Frontal cortex (tissue), 3 donors: ENCODE measurements at regions not wholly inside any gene's neighbourhood (a gene's known extent, or its start where the extent isn't known, plus 50 kb on each side); places are given as distances from the start of the nearest gene placed in this dataset.

Source experiments
- DNase-seq, 2 donors: peaks; one replicate each; pipeline ENCODE4 v3.0.0; 2012; ENCODE audit warnings: low spot score in 2 of 2
- FAIRE-seq: peaks from 2 replicates; lab custom pipeline; 2012; peaks lifted over from hg19 to GRCh38; lab: Jason Lieb, UNC
- donor health status: control.
- donor health status: control.
- donor health status: control.

- DNase-seq (no peak), FAIRE-seq (no peak)
Observed at GRCh38 chr10:129020651-129021330, 446.2 kb upstream of the MGMT start.

- no peak for DNase-seq
- no peak for FAIRE-seq
Observed at GRCh38 chr10:129021594-129022304, 445.3 kb upstream of the MGMT start.

GRCh38 chr10:129023082-129023481, 444.0 kb upstream of the MGMT start:
- DNase-seq (no peak), FAIRE-seq (no peak)

DNA sequence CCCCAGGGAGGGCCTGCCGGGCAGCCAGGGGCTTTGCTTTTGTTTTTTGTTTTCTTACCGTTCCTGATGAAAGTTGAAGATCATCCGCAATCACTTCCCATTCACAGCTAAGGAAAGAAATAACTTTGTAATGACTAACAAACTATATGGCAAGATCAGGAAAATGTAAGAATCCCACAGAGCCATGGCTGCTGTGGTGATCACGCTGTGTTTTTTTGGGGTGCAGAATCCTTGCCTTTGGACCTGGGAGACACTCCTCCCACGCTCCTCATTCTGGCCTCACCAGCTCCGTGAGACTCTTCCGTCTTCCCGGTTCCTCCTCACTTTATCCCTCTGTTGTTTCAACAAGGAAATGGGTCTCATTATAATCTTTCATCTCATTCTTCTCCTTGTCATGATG, 443.0 kb upstream of the MGMT start:
- no peak for FAIRE-seq

GRCh38 chr10:129025787-129026186, 441.3 kb upstream of the MGMT start:
- FAIRE-seq (no peak), DNase-seq (no peak)

More for the DNA sequence above, 443.0 kb upstream of the MGMT start:
- DNase-seq = no peak

DNA sequence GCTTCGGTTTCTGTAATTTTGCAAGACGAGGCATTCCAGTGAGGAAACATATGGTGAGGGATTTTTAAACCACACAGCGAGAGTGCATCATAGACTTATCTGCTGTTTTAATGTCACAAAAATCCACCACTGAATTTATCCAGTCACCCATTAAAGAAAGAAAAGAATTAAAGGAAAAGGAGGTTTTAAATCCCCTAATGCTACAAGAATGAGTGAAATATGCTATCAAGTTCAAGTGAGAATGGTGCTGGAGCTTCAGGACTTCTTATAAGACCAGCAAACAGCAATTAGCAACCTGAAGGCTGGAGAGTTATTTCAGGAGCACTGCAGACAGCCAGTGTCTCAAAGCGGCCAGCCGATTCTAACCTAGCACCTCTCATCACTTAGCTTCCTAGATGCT, 439.1 kb upstream of the MGMT start:
- FAIRE-seq (no peak), DNase-seq (no peak)

DNA sequence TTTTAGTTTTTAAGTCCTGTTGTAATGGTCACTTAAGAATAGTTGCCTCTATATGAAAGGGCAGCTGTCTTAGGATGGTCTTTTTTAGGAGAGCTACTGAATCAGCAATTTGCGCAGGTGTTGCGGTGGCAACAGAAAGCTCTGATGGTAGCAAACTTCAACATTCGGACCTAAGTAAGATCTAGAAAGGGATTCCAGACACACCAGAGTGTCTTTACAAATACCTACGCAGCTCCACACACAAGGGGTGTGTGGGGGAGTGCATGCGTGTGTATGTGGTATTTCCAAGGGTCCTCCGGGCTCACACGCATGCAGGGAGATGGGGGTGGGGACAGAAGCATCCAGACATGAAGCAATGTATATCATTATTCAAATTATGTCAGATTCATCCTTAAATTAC, 438.6 kb upstream of the MGMT start:
- no peak for DNase-seq

GRCh38 chr10:129029051-129029450, 438.0 kb upstream of the MGMT start:
- DNase-seq = no peak
- no peak for FAIRE-seq

More for the DNA sequence above, 438.6 kb upstream of the MGMT start:
- FAIRE-seq = no peak

- DNase-seq (no peak), FAIRE-seq (no peak)
Observed at GRCh38 chr10:129029851-129030602, 437.0 kb upstream of the MGMT start.

DNA sequence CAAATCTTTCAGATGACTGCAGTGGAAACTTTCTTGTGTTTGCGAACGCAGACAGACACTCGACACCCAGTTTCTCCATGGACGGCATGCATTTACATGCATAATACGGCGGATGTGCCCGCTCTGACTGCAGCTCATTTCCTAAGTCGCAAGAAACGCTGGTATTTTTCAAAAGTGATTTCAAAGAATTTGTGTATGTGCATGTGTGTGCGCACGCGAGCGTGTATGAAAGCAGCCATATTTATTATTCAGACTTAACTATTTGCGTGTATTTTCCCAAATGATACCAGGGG, 436.5 kb upstream of the MGMT start:
- FAIRE-seq (no peak), DNase-seq (no peak)

- DNase-seq (peak in 1 of 2 donors; percentile 66), FAIRE-seq (no peak)
Observed at GRCh38 chr10:129030996-129031843, 435.8 kb upstream of the MGMT start.

GRCh38 chr10:129031844-129032150, 435.2 kb upstream of the MGMT start:
- DNase-seq (no peak), FAIRE-seq (no peak)

GRCh38 chr10:129032372-129033313, 434.4 kb upstream of the MGMT start:
- FAIRE-seq (no peak), DNase-seq (no peak)

DNA sequence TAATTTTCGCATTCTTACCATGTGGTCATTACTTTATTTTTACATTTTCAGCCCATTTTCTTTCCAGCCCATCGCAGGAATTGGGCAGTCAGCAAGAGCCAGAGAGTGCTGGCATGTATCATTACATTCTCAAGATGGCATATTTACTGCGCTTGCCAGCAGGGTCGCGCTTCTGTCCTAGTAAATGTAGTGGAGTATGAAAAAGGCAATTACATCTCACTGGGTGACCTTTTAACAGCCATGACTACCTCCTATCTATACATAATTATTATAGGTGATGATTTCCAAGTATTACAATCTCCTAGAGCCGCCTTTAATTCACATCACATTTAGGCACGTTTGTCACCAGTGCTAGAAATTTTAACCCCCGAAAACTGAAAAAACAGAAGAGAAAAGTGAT, 433.7 kb upstream of the MGMT start:
- no peak for DNase-seq
- no peak for FAIRE-seq

DNA sequence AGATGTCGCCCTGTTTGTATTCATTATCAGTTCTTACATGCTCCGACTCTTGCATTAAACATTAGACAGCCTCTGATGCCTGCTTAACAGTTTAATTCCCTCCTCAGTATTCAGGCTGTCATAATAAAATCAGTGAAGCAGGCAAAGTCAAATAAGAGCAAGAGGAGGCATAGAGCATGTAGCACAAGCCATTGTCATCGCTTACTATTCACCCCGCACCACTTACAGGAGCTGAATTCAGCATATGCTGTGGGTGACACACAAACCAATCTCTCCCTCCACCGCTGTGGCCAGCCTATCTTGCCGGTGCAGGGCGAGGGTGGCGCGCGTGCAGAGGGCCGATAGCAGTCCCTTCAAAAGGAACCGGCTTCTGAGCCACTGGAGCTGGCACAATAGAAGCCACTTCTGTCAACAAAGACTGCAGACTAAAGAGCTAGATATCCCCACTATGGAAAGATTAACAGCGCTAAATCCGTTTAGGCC, 433.2 kb upstream of the MGMT start:
- FAIRE-seq (no peak), DNase-seq (no peak)

DNA sequence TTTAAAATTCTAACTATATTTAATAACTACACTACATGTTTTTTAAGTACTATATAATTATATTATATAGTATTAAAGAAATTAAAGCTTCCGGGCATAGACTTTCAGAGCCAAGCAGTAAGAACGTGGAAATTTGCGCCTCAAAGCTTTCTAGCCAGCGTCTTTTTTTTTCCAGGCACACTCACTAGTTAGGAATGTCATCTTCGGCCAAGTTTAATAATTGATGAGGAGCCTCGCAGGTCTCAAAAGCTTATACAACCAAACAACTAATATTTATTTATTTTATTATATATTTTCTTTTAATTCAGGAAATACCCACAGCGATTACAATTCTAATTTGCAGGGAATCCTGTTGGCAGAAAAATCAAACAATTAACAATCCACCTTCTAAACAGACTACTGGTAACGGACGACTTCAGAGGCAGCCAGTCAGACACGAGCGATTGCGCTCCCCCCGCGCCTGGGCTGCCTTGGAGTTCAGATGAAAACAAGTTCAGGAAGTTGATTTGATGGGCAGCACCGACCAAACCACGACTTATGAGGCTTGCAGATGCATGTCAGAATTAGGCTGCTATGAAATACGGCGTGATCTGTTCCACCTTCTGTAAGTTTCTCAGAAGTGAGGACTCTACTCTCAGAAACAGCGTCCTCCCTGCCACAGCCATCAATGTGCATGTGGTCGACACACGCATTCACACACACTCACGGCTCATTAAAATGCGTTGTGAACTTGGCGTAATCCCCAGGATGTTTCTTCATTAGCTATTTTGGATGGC, 431.8 kb upstream of the MGMT start:
- DNase-seq (no peak), FAIRE-seq (no peak)

DNA sequence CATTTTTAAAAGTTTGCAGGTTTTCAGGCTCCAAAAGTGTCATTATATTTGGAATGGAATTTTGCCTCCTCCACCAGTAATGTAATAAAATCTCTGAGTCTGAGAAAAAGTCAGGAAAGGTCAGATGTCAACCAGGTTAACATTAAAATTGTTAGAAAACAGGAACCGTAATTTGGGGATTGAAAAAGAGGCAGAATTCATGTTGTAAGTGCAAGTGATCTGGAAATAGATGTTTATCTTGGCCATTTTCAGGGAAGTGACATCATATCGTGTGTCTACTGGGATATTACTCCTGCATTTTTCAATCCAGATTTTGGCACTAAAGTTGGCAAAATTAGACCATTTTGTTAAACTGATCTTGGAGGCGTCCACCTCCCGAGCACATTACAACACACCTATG, 428.5 kb upstream of the MGMT start:
- no peak for FAIRE-seq
- DNase-seq = no peak
